ENCODE measurements at regions not wholly inside any gene's neighbourhood (a gene's known extent, or its start where the extent isn't known, plus 50 kb on each side); places are given as distances from the start of the nearest gene placed in this dataset.

DNA sequence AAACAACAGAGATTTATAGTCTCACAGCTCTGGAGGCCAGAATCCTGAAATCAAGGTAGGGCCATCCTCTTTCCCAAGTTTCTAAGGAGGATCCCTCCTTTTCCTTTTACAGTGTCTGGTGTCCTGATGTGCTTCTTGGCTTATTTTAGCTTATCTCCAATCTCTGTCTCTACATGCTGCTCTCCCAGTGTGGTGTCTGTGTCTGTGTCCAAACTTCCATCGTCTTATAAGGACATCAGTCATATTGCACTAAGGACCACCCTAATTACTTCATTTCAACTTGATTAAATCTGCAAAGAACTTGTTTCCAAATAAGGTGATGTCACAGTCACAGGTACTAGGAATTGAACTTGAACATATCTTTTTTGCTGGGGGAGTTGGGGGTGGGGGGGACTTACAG is 529.6 kb downstream of the DHX35 start:
- 92% methylated on average over 1 of the region's 1 CpG; no CpG with 5 or more reads in 1 of the 2 experiments for WGBS, 2 experiments (ENCODE audit: extremely low coverage in 1 of 2, insufficient coverage in 1 of 2, insufficient read length in 1 of 2, insufficient replicate concordance in 2 of 2, low coverage in 1 of 2, low lambda C conversion rate in 2 of 2, missing lambda C conversion rate in 1 of 2)
- TF ChIP-seq MAX (IDR thresholded peaks at IDR 0.05) (no peak), RBBP5 (IDR thresholded peaks at IDR 0.05; ENCODE audit: borderline replicate concordance, low read depth, low read length) (no peak), HDAC6 (IDR thresholded peaks at IDR 0.05; ENCODE audit: low read depth, low read length) (no peak), EZH2 (IDR thresholded peaks at IDR 0.05; ENCODE audit: low read depth, low read length, severe bottlenecking) (no peak), CTCF (IDR thresholded peaks at IDR 0.05; ENCODE audit: control extremely low read depth in 1 of 3, insufficient read depth in 1 of 3, low read depth in 1 of 3, low read length in 3 of 3) (no peak), RXRA (IDR thresholded peaks at IDR 0.05; ENCODE audit: insufficient read depth, low read depth, low read length) (no peak), TEAD4 (IDR thresholded peaks at IDR 0.05; ENCODE audit: low read depth, low read length) (no peak), RAD21 (IDR thresholded peaks at IDR 0.05 in 1 of 2, conservative IDR thresholded peaks at IDR 0.05 in 1 of 2; ENCODE audit: low read depth in 2 of 2, low read length in 2 of 2) (no peak), EGR1 (IDR thresholded peaks at IDR 0.05; ENCODE audit: borderline replicate concordance, low read depth, low read length) (no peak), KDM4A (IDR thresholded peaks at IDR 0.05; ENCODE audit: low read depth, low read length, severe bottlenecking) (no peak), TAF1 (IDR thresholded peaks at IDR 0.05; ENCODE audit: low read depth, low read length) (no peak)

More for the DNA sequence above, 529.6 kb downstream of the DHX35 start:
- no peak overlapping the region for H3K23ac ChIP-seq (ENCODE audit: insufficient read length)
- no peak overlapping the region for H3K4ac ChIP-seq (replicated peaks; ENCODE audit: insufficient read length, low read depth, low read length)
- no peak overlapping the region for H2BK5ac ChIP-seq (ENCODE audit: low read depth, low read length)
- H4K5ac ChIP-seq (ENCODE audit: insufficient read length, low read depth, low read length) = no peak overlapping the region
- no peak overlapping the region for H2BK12ac ChIP-seq (ENCODE audit: low read depth, low read length)
- H2BK15ac ChIP-seq (ENCODE audit: low read length) = no peak overlapping the region
- no peak overlapping the region for H3K18ac ChIP-seq (ENCODE audit: extremely low read depth, low read length)
- no peak overlapping the region for H2BK20ac ChIP-seq (ENCODE audit: low read length)
- H3K79me1 ChIP-seq (ENCODE audit: low read depth, low read length) = no peaks in the 10 kb centered on the region
- H3K14ac ChIP-seq (ENCODE audit: insufficient read length) = no peak overlapping the region
- H2AFZ ChIP-seq (ENCODE audit: low read length) = no peak overlapping the region
- no peaks in the 10 kb centered on the region for H3K4me1 ChIP-seq (replicated peaks in 1 of 4; ENCODE audit: control insufficient read depth in 3 of 4, insufficient read depth in 4 of 4, low read length in 3 of 4)
- no peak overlapping the region for H2AK5ac ChIP-seq (ENCODE audit: low read depth, low read length)
- no peak overlapping the region for H3K9ac ChIP-seq (replicated peaks in 1 of 4; ENCODE audit: extremely low read depth in 1 of 4, low read depth in 3 of 4, low read length in 3 of 4)
- H4K8ac ChIP-seq (ENCODE audit: extremely low read depth, insufficient read depth, low read length) = no peak overlapping the region
- H3K56ac ChIP-seq (replicated peaks; ENCODE audit: insufficient read length, low read depth, low read length) = no peak overlapping the region
- no peaks in the 10 kb centered on the region for H4K20me1 ChIP-seq (replicated peaks in 1 of 2; ENCODE audit: control insufficient read depth in 1 of 2, insufficient read depth in 2 of 2, low read length in 2 of 2)
- CTCF ChIA-PET (ENCODE audit: partially characterized antibody) = interaction anchor here (0.5 kb wide), 1 partner anchor 375 kb away, joined by 3 read pairs; no protein-coding TSS in a partner anchor
- no peaks in the 10 kb centered on the region for H3K23me2 ChIP-seq (ENCODE audit: low read depth, low read length)
- no peak for FAIRE-seq
- no peak overlapping the region for H3K4me3 ChIP-seq (ENCODE audit: extremely low read depth in 1 of 4, insufficient read depth in 2 of 4, low read depth in 3 of 4, low read length in 4 of 4)
- no peaks in the 10 kb centered on the region for H3K36me3 ChIP-seq (ENCODE audit: control insufficient read depth in 2 of 4, insufficient read depth in 4 of 4, low read length in 3 of 4)
- H3K4me2 ChIP-seq (ENCODE audit: insufficient read depth in 1 of 2, low read depth in 2 of 2, low read length in 2 of 2) = no peak overlapping the region
- H2BK120ac ChIP-seq (replicated peaks; ENCODE audit: low read depth, low read length) = no peak overlapping the region
- no peaks in the 10 kb centered on the region for H3K79me2 ChIP-seq (ENCODE audit: control insufficient read depth in 1 of 2, insufficient read depth in 2 of 2, low read length in 2 of 2)
- H3K27me3 ChIP-seq (replicated peaks in 1 of 4; ENCODE audit: control insufficient read depth in 3 of 4, extremely low read depth in 1 of 4, insufficient read depth in 3 of 4, low read length in 3 of 4) = peaks cover 0 to 1% (median 0%) of the 10 kb centered on the region in 4 experiments; a peak in 1 of 7 replicates
- no peak for DNase-seq (ENCODE audit: low read depth in 1 of 2, low spot score in 2 of 2)
- no peaks in the 10 kb centered on the region for H3K9me3 ChIP-seq (ENCODE audit: insufficient read depth in 2 of 2, low read depth in 1 of 2, low read length in 1 of 2)
- POLR2A ChIA-PET (ENCODE audit: partially characterized antibody) = no interaction called here
- H3K27ac ChIP-seq (ENCODE audit: low read depth, low read length) = no peak overlapping the region
- no peak overlapping the region for H4K91ac ChIP-seq (replicated peaks; ENCODE audit: insufficient read length, low read length)
